ENCODE measurements at regions not wholly inside any gene's neighbourhood (a gene's known extent, or its start where the extent isn't known, plus 50 kb on each side); places are given as distances from the start of the nearest gene placed in this dataset.
"Not testable (repeated sequence)": the region's sequence is repeated elsewhere in the genome, so short reads cannot be mapped to it uniquely, and the experiment has no call there.

GRCh38 chr22:11313040-11313759 lies 4214.8 kb upstream of the OR11H1 start:
- H3K27ac ChIP-seq = not testable (repeated sequence)

GRCh38 chr22:11318633-11319032 lies 4209.4 kb upstream of the OR11H1 start:
- not testable (repeated sequence) for H3K27ac ChIP-seq

DNA sequence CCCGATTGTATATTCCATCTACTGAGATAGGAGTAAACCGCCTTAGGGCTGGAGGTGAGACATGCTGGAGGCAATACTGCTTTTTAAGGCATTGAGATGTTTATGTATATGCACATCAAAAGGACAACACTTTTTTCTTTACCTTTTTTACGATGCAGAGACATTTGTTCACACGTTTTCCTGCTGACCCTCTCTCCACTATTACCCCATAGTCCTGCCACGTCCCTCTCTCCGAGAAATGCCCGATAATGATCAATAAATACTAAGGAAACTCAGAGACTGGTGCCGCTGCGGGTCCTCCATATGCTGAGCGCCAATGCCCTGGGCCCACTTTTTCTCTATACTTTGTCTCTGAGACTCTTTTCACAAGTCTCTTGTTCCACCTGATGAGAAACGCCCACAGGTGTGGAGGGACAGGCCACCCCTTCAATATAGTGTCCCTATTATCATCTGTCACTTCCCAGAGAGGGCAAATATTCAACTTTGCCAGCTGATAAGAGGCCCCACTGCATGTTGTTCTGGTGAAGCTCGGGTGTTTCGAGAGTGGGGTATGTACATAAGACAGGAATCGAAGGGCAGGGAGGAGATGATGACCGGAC lies 4203.5 kb upstream of the OR11H1 start:
- H3K27ac ChIP-seq = not testable (repeated sequence)

- TF ChIP-seq ZFX (IDR thresholded peaks at IDR 0.05) = no peak
- TF ChIP-seq, protein P1, sequence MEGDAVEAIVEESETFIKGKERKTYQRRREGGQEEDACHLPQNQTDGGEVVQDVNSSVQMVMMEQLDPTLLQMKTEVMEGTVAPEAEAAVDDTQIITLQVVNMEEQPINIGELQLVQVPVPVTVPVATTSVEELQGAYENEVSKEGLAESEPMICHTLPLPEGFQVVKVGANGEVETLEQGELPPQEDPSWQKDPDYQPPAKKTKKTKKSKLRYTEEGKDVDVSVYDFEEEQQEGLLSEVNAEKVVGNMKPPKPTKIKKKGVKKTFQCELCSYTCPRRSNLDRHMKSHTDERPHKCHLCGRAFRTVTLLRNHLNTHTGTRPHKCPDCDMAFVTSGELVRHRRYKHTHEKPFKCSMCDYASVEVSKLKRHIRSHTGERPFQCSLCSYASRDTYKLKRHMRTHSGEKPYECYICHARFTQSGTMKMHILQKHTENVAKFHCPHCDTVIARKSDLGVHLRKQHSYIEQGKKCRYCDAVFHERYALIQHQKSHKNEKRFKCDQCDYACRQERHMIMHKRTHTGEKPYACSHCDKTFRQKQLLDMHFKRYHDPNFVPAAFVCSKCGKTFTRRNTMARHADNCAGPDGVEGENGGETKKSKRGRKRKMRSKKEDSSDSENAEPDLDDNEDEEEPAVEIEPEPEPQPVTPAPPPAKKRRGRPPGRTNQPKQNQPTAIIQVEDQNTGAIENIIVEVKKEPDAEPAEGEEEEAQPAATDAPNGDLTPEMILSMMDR (conservative IDR thresholded peaks at IDR 0.05) = no peak
- H3K27ac ChIP-seq = no peak overlapping the region
Measured at GRCh38 chr22:11325767-11326166, 4202.2 kb upstream of the OR11H1 start.

GRCh38 chr22:11341387-11342068 lies 4186.5 kb upstream of the OR11H1 start:
- not testable (repeated sequence) for H3K27ac ChIP-seq

GRCh38 chr22:11351181-11351580 lies 4176.8 kb upstream of the OR11H1 start:
- not testable (repeated sequence) for H3K27ac ChIP-seq

DNA sequence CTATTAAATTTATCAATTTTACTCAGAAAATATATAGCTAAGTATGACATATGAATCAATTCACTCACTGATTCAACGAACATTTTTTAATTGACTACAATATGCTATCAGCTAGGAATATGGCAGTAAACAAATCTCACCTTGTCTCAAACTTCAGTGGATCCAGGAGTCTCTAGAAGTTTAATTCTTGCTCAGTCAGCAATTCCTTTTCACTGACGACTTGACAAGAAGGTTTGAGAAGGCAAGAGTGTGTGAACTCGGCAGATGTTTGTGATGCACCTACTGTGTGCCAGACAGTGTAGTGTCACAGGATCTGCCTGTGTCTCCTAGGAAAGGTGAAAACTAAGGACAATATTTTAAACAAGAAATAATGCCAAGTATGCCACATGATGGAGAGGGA lies 4175.7 kb upstream of the OR11H1 start:
- H3K27ac ChIP-seq = not testable (repeated sequence)

- TF ChIP-seq ZFX (IDR thresholded peaks at IDR 0.05) = no peak
- TF ChIP-seq, protein P1 (conservative IDR thresholded peaks at IDR 0.05) = no peak
- H3K27ac ChIP-seq = no peak overlapping the region
Measured at GRCh38 chr22:11360632-11361031, 4167.4 kb upstream of the OR11H1 start.

DNA sequence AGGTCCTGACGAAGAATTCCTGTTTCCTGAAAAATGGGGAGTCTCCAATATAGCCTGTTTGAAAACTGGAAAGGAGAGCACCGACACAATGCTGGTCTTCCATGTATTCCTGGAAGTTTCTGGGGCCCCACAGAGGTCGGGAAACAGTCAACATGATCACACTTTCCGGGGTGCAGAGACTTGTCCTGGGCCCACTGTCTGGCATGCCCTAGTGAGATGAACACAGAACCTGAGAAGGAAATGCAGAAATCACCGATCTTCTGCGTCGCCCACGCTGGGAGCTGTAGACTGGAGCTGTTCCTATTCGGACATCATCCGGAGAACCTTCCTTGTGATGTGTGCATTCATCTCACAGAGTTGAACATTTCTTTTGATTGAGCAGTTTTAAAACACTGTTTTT lies 4166.5 kb upstream of the OR11H1 start:
- not testable (repeated sequence) for H3K27ac ChIP-seq

DNA sequence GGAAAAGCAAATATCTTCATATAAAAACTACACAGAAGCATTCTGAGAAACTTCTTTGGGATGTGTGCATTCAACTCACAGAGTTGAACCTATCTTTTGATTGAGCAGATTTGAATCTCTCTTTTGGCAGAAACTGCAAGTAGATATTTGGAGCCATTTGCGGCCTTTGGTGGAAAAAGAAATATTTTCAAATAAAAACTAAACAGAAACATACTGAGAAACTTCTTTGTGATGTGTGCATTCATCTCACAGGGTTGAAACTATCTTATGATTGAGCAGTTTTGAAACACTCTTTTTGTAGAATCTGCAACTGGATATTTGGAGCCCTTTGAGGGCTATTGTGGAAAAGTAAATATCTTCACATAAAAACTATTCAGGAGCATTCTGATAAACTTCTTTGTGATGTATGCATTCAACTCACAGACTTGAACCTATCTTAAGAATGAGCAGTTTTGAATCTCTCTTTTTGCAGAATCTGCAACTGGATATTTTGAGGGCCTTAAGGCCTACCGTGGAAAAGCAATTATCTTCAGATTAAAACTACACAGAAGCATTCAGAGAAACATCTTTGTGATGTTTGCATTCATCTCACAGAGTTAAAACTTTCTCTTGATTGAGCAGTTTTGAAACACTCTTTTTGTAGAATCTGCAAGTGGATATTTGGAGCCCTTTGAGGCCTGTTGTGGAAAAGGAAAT lies 4158.2 kb upstream of the OR11H1 start:
- H3K27ac ChIP-seq = not testable (repeated sequence)

GRCh38 chr22:11370311-11370710 lies 4157.7 kb upstream of the OR11H1 start:
- not testable (repeated sequence) for H3K27ac ChIP-seq
